B cell (primary cell): ENCODE measurements at regions not wholly inside any gene's neighbourhood (a gene's known extent, or its start where the extent isn't known, plus 50 kb on each side); places are given as distances from the start of the nearest gene placed in this dataset.

ENCODE experiments used
- ATAC-seq: fragments of 200-7000 bp; cut with Tn5 transposase; one replicate; pipeline ENCODE4 v1.10.0; 2021; ENCODE audit warnings: low read depth, mild to moderate bottlenecking, moderate number of reproducible peaks, moderate library complexity
- CTCF ChIA-PET: fragments of 350-600 bp; sonication (Branson Sonifier 250); formaldehyde crosslinking; loops from one replicate; lab custom pipeline; 2021; ENCODE audit warnings: antibody characterized with exemption, inconsistent platforms; lab: Charles Lee
- POLR2A ChIA-PET: fragments of 350-600 bp; sonication (Branson Sonifier 250); formaldehyde crosslinking; loops from one replicate; lab custom pipeline; 2021; ENCODE audit warnings: antibody characterized with exemption; lab: Charles Lee
- DNase-seq: peaks from one replicate; pipeline ENCODE4 v3.0.0; 2013
- H2AFZ ChIP-seq: 2 replicates; pipeline ENCODE4 v1.6.1; 2012; ENCODE audit warnings: mild to moderate bottlenecking, low read depth, low read length; ENCODE audit not compliant: insufficient read depth, poor library complexity, severe bottlenecking
- H3K27ac ChIP-seq, 2 donors: 1 replicate in 1 of 2; 2 replicates in 1 of 2; pipeline ENCODE4 v1.5.1; 2012 to 2013; ENCODE audit warnings: low read length in 2 of 2, mild to moderate bottlenecking in 2 of 2, moderate library complexity in 1 of 2
- H3K27me3 ChIP-seq, 4 experiments: fragments of 200-600 bp in 1 of 4; sonication (generic) in 1 of 4; replicated peaks in 1 of 4; 1 replicate in 2 of 4; 2 replicates in 2 of 4; pipeline versions ENCODE4 v1.6.1 to v1.7.0; 2013 to 2016; ENCODE audit warnings: low read length in 3 of 4, mild to moderate bottlenecking in 2 of 4, mixed read lengths in 1 of 4, moderate library complexity in 1 of 4; ENCODE audit not compliant: insufficient read depth in 4 of 4, control insufficient read depth in 3 of 4; ENCODE audit errors: control extremely low read depth in 1 of 4
- H3K36me3 ChIP-seq, 2 experiments: replicated peaks in 1 of 2; 1 replicate in 1 of 2; 2 replicates in 1 of 2; pipeline versions ENCODE4 v1.6.1 to v1.7.1; 2013; ENCODE audit warnings: low read length in 1 of 2; ENCODE audit not compliant: insufficient read depth in 2 of 2, control insufficient read depth in 1 of 2; ENCODE audit errors: control extremely low read depth in 1 of 2, extremely low read depth in 1 of 2
- H3K4me1 ChIP-seq, 2 donors: fragments of 200-600 bp in 1 of 2; sonication (generic) in 1 of 2; 1 replicate in 1 of 2; 2 replicates in 1 of 2; pipeline versions ENCODE4 v1.5.1 to v1.6.1; 2013 to 2017; ENCODE audit warnings: low read length in 2 of 2; ENCODE audit not compliant: control insufficient read depth in 2 of 2, insufficient read depth in 2 of 2
- H3K4me2 ChIP-seq: replicated peaks from 2 replicates; pipeline ENCODE3; 2012; ENCODE audit warnings: mild to moderate bottlenecking, low read depth, low read length; ENCODE audit not compliant: poor library complexity, severe bottlenecking
- H3K4me3 ChIP-seq, 5 experiments: fragments of 200-600 bp in 1 of 5; sonication (generic) in 1 of 5; 1 replicate in 3 of 5; 2 replicates in 2 of 5; pipeline versions ENCODE4 v1.5.1 to v1.7.0; 2011 to 2016; ENCODE audit warnings: low read length in 4 of 5, mild to moderate bottlenecking in 4 of 5, low read depth in 2 of 5, control low read depth in 1 of 5, moderate library complexity in 1 of 5; ENCODE audit not compliant: insufficient read depth in 1 of 5; ENCODE audit errors: control extremely low read depth in 1 of 5, extremely low read depth in 1 of 5
- H3K79me2 ChIP-seq: fragments of 200-600 bp; sonication (generic); one replicate; pipeline ENCODE4 v1.6.0; 2016; ENCODE audit warnings: low read length; ENCODE audit not compliant: control insufficient read depth, insufficient read depth
- H3K9ac ChIP-seq: fragments of 200-600 bp; sonication (generic); 2 replicates; pipeline ENCODE4 v1.6.1; 2017; ENCODE audit warnings: mild to moderate bottlenecking, low read length, moderate library complexity
- H3K9me3 ChIP-seq, 3 donors: one replicate each; pipeline versions ENCODE4 v1.6.1 to v1.7.1; 2013; ENCODE audit warnings: low read length in 2 of 3; ENCODE audit not compliant: control insufficient read depth in 2 of 3, insufficient read depth in 1 of 3; ENCODE audit errors: control extremely low read depth in 1 of 3
- H4K20me1 ChIP-seq: 2 replicates; pipeline ENCODE4 v1.6.0; 2012; ENCODE audit warnings: mild to moderate bottlenecking, low read length; ENCODE audit not compliant: insufficient read depth, control insufficient read depth, poor library complexity, severe bottlenecking
- H3K27ac Mint-ChIP-seq: one replicate; pipeline ENCODE4 v1.8.0; 2021; ENCODE audit warnings: mixed read lengths
- H3K27me3 Mint-ChIP-seq: one replicate; pipeline ENCODE4 v1.8.0; 2021; ENCODE audit warnings: mixed read lengths
- H3K4me1 Mint-ChIP-seq: one replicate; pipeline ENCODE4 v1.8.0; 2021; ENCODE audit warnings: mixed read lengths
- H3K4me3 Mint-ChIP-seq: one replicate; pipeline ENCODE4 v1.8.0; 2021; ENCODE audit warnings: mixed read lengths
- H3K9me3 Mint-ChIP-seq: one replicate; pipeline ENCODE4 v1.8.0; 2022; ENCODE audit warnings: mixed read lengths; ENCODE audit not compliant: insufficient read depth
- CTCF ChIP-seq: fragments of 200-600 bp; IDR thresholded peaks from one replicate; pipeline ENCODE4 v1.8.0; 2022; ENCODE audit warnings: antibody characterized with exemption, mild to moderate bottlenecking
- EZH2 ChIP-seq: IDR thresholded peaks from 2 replicates; pipeline ENCODE4 v1.6.1; 2012; ENCODE audit warnings: borderline replicate concordance, low read depth, mild to moderate bottlenecking, moderate library complexity, low read length; ENCODE audit not compliant: insufficient read depth, poor library complexity, severe bottlenecking
- WGBS: methylation state at CpG from one replicate; pipeline ENCODE4 v1.1.5; 2013; ENCODE audit warnings: missing lambda C conversion rate; ENCODE audit not compliant: insufficient coverage; 5-methylcytosine and 5-hydroxymethylcytosine counted together
- intact Hi-C: fragments of 100-400 bp; cut with micrococcal nuclease; formaldehyde crosslinking; loops from one replicate; pipeline ENCODE4 v1.10.0; 2022

- WGBS = no CpG with 5 or more reads among the region's 2 CpGs
- ATAC-seq (no peak), DNase-seq (no peak)
- H3K27ac ChIP-seq = no peak overlapping the region
- Mint-ChIP-seq H3K4me3 (no peak overlapping the region), H3K4me1 (no peaks in the 10 kb centered on the region), H3K27ac (no peak overlapping the region), H3K27me3 (no peaks in the 10 kb centered on the region), H3K9me3 (peaks cover 3% of the 10 kb centered on the region)
- ChIA-PET CTCF (no interaction called here), POLR2A (no interaction called here)
- no peaks in the 10 kb centered on the region for H3K36me3 ChIP-seq
- H4K20me1 ChIP-seq = no peaks in the 10 kb centered on the region
- intact Hi-C loops = no loop called here
- no peak overlapping the region for H3K4me2 ChIP-seq
- H3K79me2 ChIP-seq = no peaks in the 10 kb centered on the region
- no peak overlapping the region for H3K4me3 ChIP-seq
- no peaks in the 10 kb centered on the region for H3K27me3 ChIP-seq
- H3K4me1 ChIP-seq = no peaks in the 10 kb centered on the region
- no peak overlapping the region for H3K9ac ChIP-seq
- no peaks in the 10 kb centered on the region for H3K9me3 ChIP-seq
- no peak overlapping the region for H2AFZ ChIP-seq
- no peak for TF ChIP-seq CTCF
- no peak for TF ChIP-seq EZH2
These were observed 213.0 kb upstream of the TARS1 start for GRCh38 chr5:33227746-33228145.

DNA sequence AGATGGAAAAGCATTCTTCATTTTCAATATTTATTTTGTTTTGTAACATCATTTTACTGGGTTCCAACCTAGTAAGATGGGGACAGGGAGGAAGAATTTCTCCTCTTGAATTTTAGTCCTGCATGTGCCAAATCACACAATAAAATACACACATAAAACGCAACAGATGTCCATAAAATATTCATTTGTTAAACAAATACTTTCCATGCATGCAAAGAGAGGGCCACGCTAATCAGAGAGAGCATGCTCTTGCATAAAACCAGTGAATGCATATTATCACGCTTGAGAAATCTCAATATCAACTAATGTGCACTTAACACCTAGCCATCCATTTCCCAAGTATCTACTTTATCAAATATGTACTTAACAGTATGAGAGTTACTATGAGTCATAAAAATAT, 212.6 kb upstream of the TARS1 start:
- Mint-ChIP-seq H3K9me3 (peaks cover 3% of the 10 kb centered on the region), H3K4me1 (no peaks in the 10 kb centered on the region), H3K27ac (no peak overlapping the region), H3K27me3 (no peaks in the 10 kb centered on the region), H3K4me3 (no peak overlapping the region)
- 100% methylated on average over 2 of the region's 3 CpGs for WGBS
- H3K79me2 ChIP-seq = no peaks in the 10 kb centered on the region
- H3K4me1 ChIP-seq = no peaks in the 10 kb centered on the region
- ATAC-seq (no peak), DNase-seq (no peak)
- no peaks in the 10 kb centered on the region for H3K36me3 ChIP-seq
- H3K9me3 ChIP-seq = no peaks in the 10 kb centered on the region
- CTCF ChIA-PET = no interaction called here
- no peak overlapping the region for H2AFZ ChIP-seq
- POLR2A ChIA-PET = no interaction called here
- H3K27me3 ChIP-seq = no peaks in the 10 kb centered on the region
- H3K4me2 ChIP-seq = no peak overlapping the region
- no peak overlapping the region for H3K9ac ChIP-seq
- no peak overlapping the region for H3K27ac ChIP-seq
- intact Hi-C loops = no loop called here
- H3K4me3 ChIP-seq = no peak overlapping the region
- H4K20me1 ChIP-seq = no peaks in the 10 kb centered on the region
- TF ChIP-seq CTCF = no peak
- no peak for TF ChIP-seq EZH2
